GM12878 (cell line): ENCODE measurements at regions not wholly inside any gene's neighbourhood (a gene's known extent, or its start where the extent isn't known, plus 50 kb on each side); places are given as distances from the start of the nearest gene placed in this dataset.

Experiments used
- ATAC-seq: fragments of 200-7000 bp; cut with Tn5 transposase; 3 replicates; pipeline ENCODE4 v1.9.1; 2020; ENCODE audit warnings: mild to moderate bottlenecking, moderate library complexity
- BruUV-seq: library from RNA; stranded (reverse); fragments of 400-500 nt; replicated peaks from 2 replicates; lab custom pipeline; 2021; lab: Mats Ljungman, UMichigan
- CTCF ChIA-PET: fragments of 300-600 bp; sonication (Branson Sonifier 250); formaldehyde crosslinking; extraction: SDS; loops from one replicate; lab custom pipeline; 2021; ENCODE audit warnings: inconsistent platforms; lab: Yijun Ruan, JAX
- POLR2A ChIA-PET: fragments of 350-600 bp; formaldehyde crosslinking; extraction: SDS; loops from one replicate; lab custom pipeline; 2021; ENCODE audit warnings: inconsistent platforms; lab: Charles Lee
- RAD21 ChIA-PET: fragments of 300-600 bp; sonication (Branson Sonifier 250); formaldehyde crosslinking; loops from one replicate; lab custom pipeline; 2023; ENCODE audit warnings: antibody characterized with exemption; ENCODE audit not compliant: unreplicated experiment; lab: Charles Lee
- SMC1A ChIA-PET: fragments of 300-600 bp; sonication (Branson Sonifier 250); formaldehyde crosslinking; loops from one replicate; lab custom pipeline; 2023; ENCODE audit not compliant: unreplicated experiment, uncharacterized antibody; lab: Charles Lee
- DNase-seq: peaks from one replicate; pipeline ENCODE4 v3.0.0-alpha.2; 2011; ENCODE audit warnings: low read depth, low spot score
- FAIRE-seq: peaks from 3 replicates; lab custom pipeline; 2011; peaks lifted over from hg19 to GRCh38; lab: Jason Lieb, UNC
- H2AFZ ChIP-seq: 2 replicates; pipeline ENCODE4 v1.6.0; 2011; ENCODE audit warnings: low read depth, low read length, control low read depth; ENCODE audit not compliant: control insufficient read depth
- H3K27ac ChIP-seq: 2 replicates; pipeline ENCODE4 v1.5.1; 2011; ENCODE audit warnings: control low read depth; ENCODE audit not compliant: control insufficient read depth, insufficient read depth
- H3K27me3 ChIP-seq, 2 experiments: replicated peaks in 1 of 2; 2 replicates each; pipeline versions ENCODE4 v1.6.0 to v1.6.1; 2011; ENCODE audit warnings: low read length in 1 of 2; ENCODE audit not compliant: control insufficient read depth in 2 of 2, insufficient read depth in 2 of 2
- H3K36me3 ChIP-seq, 2 experiments: 2 replicates each; pipeline ENCODE4 v1.5.1; 2011; ENCODE audit warnings: low read length in 1 of 2; ENCODE audit not compliant: control insufficient read depth in 2 of 2, insufficient read depth in 2 of 2
- H3K4me1 ChIP-seq: 2 replicates; pipeline ENCODE4 v1.6.1; 2011; ENCODE audit warnings: mild to moderate bottlenecking, low read length, moderate library complexity, mixed read lengths; ENCODE audit not compliant: control insufficient read depth, insufficient read depth
- H3K4me2 ChIP-seq: 2 replicates; pipeline ENCODE4 v1.6.0; 2011; ENCODE audit warnings: control low read depth; ENCODE audit not compliant: control insufficient read depth, insufficient read depth
- H3K4me3 ChIP-seq: fragments of 200-600 bp; sonication (generic); 2 replicates; pipeline ENCODE4 v1.5.1; 2016
- H3K79me2 ChIP-seq: 2 replicates; pipeline ENCODE4 v1.6.0; 2011; ENCODE audit warnings: low read length; ENCODE audit not compliant: control insufficient read depth, insufficient read depth
- H3K9ac ChIP-seq: 2 replicates; pipeline ENCODE4 v1.8.0; 2011; ENCODE audit warnings: low read length, control low read depth, mixed read lengths; ENCODE audit not compliant: control insufficient read depth, insufficient read depth
- H3K9me3 ChIP-seq: replicated peaks from 3 replicates; pipeline ENCODE4 v1.5.1; 2011; ENCODE audit warnings: mild to moderate bottlenecking, low read length; ENCODE audit not compliant: control insufficient read depth, insufficient read depth
- H4K20me1 ChIP-seq: 2 replicates; pipeline ENCODE4 v1.6.0; 2011; ENCODE audit not compliant: control insufficient read depth, insufficient read depth
- ATF3 ChIP-seq: IDR thresholded peaks from 2 replicates; pipeline ENCODE4 v1.6.1; 2011; ENCODE audit warnings: low read depth, mild to moderate bottlenecking, low read length, moderate library complexity, borderline replicate concordance; ENCODE audit errors: extremely low read depth
- EGR1 ChIP-seq, 2 experiments: IDR thresholded peaks; 1 replicate in 1 of 2; 2 replicates in 1 of 2; pipeline ENCODE4 v1.6.1; 2011 to 2012; ENCODE audit warnings: low read depth in 2 of 2, low read length in 2 of 2, borderline replicate concordance in 1 of 2, mild to moderate bottlenecking in 1 of 2, moderate library complexity in 1 of 2
- GABPA ChIP-seq: IDR thresholded peaks from 2 replicates; pipeline ENCODE4 v1.6.1; 2014; ENCODE audit warnings: antibody characterized with exemption, low read depth, mild to moderate bottlenecking, inconsistent platforms
- IKZF2 ChIP-seq, 2 experiments: fragments of 450-650 bp; IDR thresholded peaks; 2 replicates each; pipeline ENCODE4 v1.6.1; 2017; ENCODE audit warnings: mild to moderate bottlenecking in 2 of 2, moderate library complexity in 2 of 2
- KAT2A ChIP-seq: conservative IDR thresholded peaks from 2 replicates; pipeline ENCODE4 v1.6.1; 2011; ENCODE audit warnings: low read depth, low read length; ENCODE audit not compliant: control insufficient read depth
- MEF2A ChIP-seq: IDR thresholded peaks from 2 replicates; pipeline ENCODE4 v1.6.1; 2011; ENCODE audit warnings: low read depth, mild to moderate bottlenecking, low read length, moderate library complexity; ENCODE audit not compliant: insufficient read depth
- POLR2A ChIP-seq: IDR thresholded peaks from 2 replicates; pipeline ENCODE4 v1.6.1; 2011; ENCODE audit warnings: low read depth, mild to moderate bottlenecking, low read length
- SIX5 ChIP-seq: IDR thresholded peaks from 2 replicates; pipeline ENCODE4 v1.6.1; 2011; ENCODE audit warnings: mild to moderate bottlenecking, low read depth, low read length, moderate library complexity; ENCODE audit not compliant: severe bottlenecking
- TAF1 ChIP-seq: IDR thresholded peaks from 2 replicates; pipeline ENCODE4 v1.6.1; 2011; ENCODE audit warnings: mild to moderate bottlenecking, low read depth, low read length, borderline replicate concordance
- WGBS: methylation state at CpG from one replicate; pipeline ENCODE4 v1.1.6; 2016; ENCODE audit warnings: low lambda C conversion rate; ENCODE audit not compliant: insufficient replicate concordance, insufficient coverage; ENCODE audit errors: missing lambda C conversion rate; 5-methylcytosine and 5-hydroxymethylcytosine counted together
- in situ Hi-C: fragments of 300-500 bp; cut with MboI; formaldehyde crosslinking; loops from 9 replicates; pipeline ENCODE4 v1.14.3; 2018; ENCODE audit warnings: mixed read lengths
- intact Hi-C: fragments of 100-400 bp; cut with micrococcal nuclease; formaldehyde crosslinking; loops from one replicate; pipeline ENCODE4 v1.14.2; 2022; ENCODE audit not compliant: unreplicated experiment
- TF ChIP-seq, protein P1 (sequence below): fragments of 450-650 bp; IDR thresholded peaks from 2 replicates; pipeline ENCODE4 v1.6.1; 2018; ENCODE audit warnings: mild to moderate bottlenecking, low read depth, moderate library complexity; ENCODE audit not compliant: partially characterized antibody
- TF ChIP-seq, protein P2 (sequence below): fragments of 450-650 bp; formaldehyde crosslinking; IDR thresholded peaks from 2 replicates; pipeline ENCODE4 v1.4.0; 2022; ENCODE audit warnings: mild to moderate bottlenecking, moderate library complexity

- H3K4me2 ChIP-seq: no peak overlapping the region
- no peak for TF ChIP-seq KAT2A
- no peak for TF ChIP-seq GABPA
- no peak for TF ChIP-seq POLR2A
- no peak for TF ChIP-seq MEF2A
- no peak for TF ChIP-seq TAF1
- TF ChIP-seq, protein P1, sequence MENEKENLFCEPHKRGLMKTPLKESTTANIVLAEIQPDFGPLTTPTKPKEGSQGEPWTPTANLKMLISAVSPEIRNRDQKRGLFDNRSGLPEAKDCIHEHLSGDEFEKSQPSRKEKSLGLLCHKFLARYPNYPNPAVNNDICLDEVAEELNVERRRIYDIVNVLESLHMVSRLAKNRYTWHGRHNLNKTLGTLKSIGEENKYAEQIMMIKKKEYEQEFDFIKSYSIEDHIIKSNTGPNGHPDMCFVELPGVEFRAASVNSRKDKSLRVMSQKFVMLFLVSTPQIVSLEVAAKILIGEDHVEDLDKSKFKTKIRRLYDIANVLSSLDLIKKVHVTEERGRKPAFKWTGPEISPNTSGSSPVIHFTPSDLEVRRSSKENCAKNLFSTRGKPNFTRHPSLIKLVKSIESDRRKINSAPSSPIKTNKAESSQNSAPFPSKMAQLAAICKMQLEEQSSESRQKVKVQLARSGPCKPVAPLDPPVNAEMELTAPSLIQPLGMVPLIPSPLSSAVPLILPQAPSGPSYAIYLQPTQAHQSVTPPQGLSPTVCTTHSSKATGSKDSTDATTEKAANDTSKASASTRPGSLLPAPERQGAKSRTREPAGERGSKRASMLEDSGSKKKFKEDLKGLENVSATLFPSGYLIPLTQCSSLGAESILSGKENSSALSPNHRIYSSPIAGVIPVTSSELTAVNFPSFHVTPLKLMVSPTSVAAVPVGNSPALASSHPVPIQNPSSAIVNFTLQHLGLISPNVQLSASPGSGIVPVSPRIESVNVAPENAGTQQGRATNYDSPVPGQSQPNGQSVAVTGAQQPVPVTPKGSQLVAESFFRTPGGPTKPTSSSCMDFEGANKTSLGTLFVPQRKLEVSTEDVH: no peak
- no peak for TF ChIP-seq ATF3
- TF ChIP-seq, protein P2, sequence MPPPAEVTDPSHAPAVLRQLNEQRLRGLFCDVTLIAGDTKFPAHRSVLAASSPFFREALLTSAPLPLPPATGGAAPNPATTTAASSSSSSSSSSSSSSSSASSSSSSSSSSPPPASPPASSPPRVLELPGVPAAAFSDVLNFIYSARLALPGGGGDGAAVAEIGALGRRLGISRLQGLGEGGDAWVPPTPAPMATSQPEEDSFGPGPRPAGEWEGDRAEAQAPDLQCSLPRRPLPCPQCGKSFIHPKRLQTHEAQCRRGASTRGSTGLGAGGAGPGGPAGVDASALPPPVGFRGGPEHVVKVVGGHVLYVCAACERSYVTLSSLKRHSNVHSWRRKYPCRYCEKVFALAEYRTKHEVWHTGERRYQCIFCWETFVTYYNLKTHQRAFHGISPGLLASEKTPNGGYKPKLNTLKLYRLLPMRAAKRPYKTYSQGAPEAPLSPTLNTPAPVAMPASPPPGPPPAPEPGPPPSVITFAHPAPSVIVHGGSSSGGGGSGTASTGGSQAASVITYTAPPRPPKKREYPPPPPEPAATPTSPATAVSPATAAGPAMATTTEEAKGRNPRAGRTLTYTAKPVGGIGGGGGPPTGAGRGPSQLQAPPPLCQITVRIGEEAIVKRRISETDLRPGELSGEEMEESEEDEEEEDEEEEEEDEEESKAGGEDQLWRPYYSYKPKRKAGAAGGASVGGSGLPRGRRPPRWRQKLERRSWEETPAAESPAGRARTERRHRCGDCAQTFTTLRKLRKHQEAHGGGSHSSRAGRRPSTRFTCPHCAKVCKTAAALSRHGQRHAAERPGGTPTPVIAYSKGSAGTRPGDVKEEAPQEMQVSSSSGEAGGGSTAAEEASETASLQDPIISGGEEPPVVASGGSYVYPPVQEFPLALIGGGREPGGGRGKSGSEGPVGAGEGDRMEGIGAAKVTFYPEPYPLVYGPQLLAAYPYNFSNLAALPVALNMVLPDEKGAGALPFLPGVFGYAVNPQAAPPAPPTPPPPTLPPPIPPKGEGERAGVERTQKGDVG (CRISPR knock-in tag): no peak
- TF ChIP-seq SIX5: no peak
- TF ChIP-seq EGR1 (IDR thresholded peaks at IDR 0.05; ENCODE audit: borderline replicate concordance in 1 of 2, low read depth in 2 of 2, low read length in 2 of 2): no peak
- no peak for TF ChIP-seq IKZF2 (IDR thresholded peaks at IDR 0.05)
- H3K9ac ChIP-seq: no peak overlapping the region
- H3K27me3 ChIP-seq: no peaks in the 10 kb centered on the region
- POLR2A ChIA-PET: interaction anchor here (0.7 kb wide), 1 partner anchor 703 kb away, joined by 3 read pairs; no protein-coding TSS in a partner anchor
- in situ Hi-C loops (no loop called here), intact Hi-C loops (no loop called here)
- H3K9me3 ChIP-seq: no peaks in the 10 kb centered on the region; the same call in 2 of the 3 replicates
- no peak overlapping the region for H2AFZ ChIP-seq
- H3K79me2 ChIP-seq: no peaks in the 10 kb centered on the region
- CTCF ChIA-PET: no interaction called here
- no peak for DNase-seq
- FAIRE-seq: no peak
- no peak overlapping the region for H3K27ac ChIP-seq
- no peak for ATAC-seq
- H3K4me1 ChIP-seq: no peaks in the 10 kb centered on the region
- RAD21 ChIA-PET: no interaction called here
- no peaks in the 10 kb centered on the region for H4K20me1 ChIP-seq
- WGBS: 0% methylated on average over 2 of the region's 2 CpGs
- BruUV-seq: no TSS peak
- SMC1A ChIA-PET: no interaction called here
- H3K4me3 ChIP-seq: no peak overlapping the region
- H3K36me3 ChIP-seq: no peaks in the 10 kb centered on the region
These were observed 321.2 kb downstream of the ABCC12 start for GRCh38 chr16:47834485-47835024.
